ENCODE measurements at regions not wholly inside any gene's neighbourhood (a gene's known extent, or its start where the extent isn't known, plus 50 kb on each side); places are given as distances from the start of the nearest gene placed in this dataset.

DNA sequence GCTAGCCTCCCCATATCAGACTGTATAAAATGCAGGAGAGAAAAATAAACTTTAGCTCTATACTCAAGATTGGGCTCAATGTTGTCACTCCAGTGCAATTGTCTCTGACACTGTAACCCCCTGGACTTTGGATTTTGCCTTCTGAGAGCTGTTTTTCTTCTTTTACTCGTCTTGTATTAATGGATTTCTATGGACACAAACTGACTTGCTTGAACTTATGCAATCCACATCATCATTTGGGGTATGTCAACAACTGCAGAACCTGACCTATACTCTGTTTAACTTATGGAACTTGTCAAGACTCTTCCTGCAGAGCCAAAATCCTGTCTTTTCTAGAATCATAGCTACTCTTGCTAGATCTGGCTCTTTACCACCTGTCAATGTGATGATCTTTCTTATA lies 257.8 kb upstream of the DCC start:
- Histone ChIP-seq H3K27ac (no peak overlapping the region), H3K9ac (no peak overlapping the region), H3K9me3 (ENCODE audit: low read depth) (no peaks in the 10 kb centered on the region), H3K79me2 (ENCODE audit: low read depth) (no peaks in the 10 kb centered on the region), H4K20me1 (ENCODE audit: low read depth) (no peaks in the 10 kb centered on the region), H3K4me3 (no peak overlapping the region), H3K36me3 (no peaks in the 10 kb centered on the region), H3K27me3 (no peaks in the 10 kb centered on the region), H3K4me2 (no peak overlapping the region), H3K4me1 (no peaks in the 10 kb centered on the region), H2AFZ (replicated peaks) (no peak overlapping the region), H3F3A (ENCODE audit: low read depth) (no peaks in the 10 kb centered on the region)
- no peak overlapping the region for H3K27ac Mint-ChIP-seq
- H3K27me3 Mint-ChIP-seq (ENCODE audit: insufficient read depth, low read depth) = peaks cover 2% of the 10 kb centered on the region
- no peaks in the 10 kb centered on the region for H3K9me3 Mint-ChIP-seq
- TF ChIP-seq, protein P1, sequence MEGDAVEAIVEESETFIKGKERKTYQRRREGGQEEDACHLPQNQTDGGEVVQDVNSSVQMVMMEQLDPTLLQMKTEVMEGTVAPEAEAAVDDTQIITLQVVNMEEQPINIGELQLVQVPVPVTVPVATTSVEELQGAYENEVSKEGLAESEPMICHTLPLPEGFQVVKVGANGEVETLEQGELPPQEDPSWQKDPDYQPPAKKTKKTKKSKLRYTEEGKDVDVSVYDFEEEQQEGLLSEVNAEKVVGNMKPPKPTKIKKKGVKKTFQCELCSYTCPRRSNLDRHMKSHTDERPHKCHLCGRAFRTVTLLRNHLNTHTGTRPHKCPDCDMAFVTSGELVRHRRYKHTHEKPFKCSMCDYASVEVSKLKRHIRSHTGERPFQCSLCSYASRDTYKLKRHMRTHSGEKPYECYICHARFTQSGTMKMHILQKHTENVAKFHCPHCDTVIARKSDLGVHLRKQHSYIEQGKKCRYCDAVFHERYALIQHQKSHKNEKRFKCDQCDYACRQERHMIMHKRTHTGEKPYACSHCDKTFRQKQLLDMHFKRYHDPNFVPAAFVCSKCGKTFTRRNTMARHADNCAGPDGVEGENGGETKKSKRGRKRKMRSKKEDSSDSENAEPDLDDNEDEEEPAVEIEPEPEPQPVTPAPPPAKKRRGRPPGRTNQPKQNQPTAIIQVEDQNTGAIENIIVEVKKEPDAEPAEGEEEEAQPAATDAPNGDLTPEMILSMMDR (IDR thresholded peaks at IDR 0.05) = no peak
- TF ChIP-seq EZH2 (IDR thresholded peaks at IDR 0.05) (no peak), EZH2phosphoT487 (IDR thresholded peaks at IDR 0.05) (no peak)
- DNase-seq (ENCODE audit: low spot score) = no peak
- H3K4me1 Mint-ChIP-seq = no peaks in the 10 kb centered on the region
- no peak overlapping the region for H3K4me3 Mint-ChIP-seq
- no peaks in the 10 kb centered on the region for H3K36me3 Mint-ChIP-seq

DNA sequence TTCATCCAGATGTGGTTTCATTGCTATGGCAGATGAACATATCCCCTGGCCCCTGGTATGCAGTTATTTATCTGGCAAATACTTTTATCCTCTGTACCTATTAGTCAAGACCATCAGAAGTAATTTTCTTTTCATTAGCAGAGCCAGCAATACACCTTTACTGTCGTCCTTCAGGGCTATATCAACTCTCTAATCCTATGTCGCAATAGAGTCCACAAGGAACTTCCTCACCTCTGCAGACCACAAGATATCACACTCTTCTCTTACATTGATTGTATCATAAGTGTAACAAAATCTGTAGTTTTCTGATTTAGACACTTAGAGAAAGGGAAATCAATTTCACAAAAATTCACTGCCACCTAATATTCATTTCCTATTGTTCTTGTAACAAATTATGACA lies 252.9 kb upstream of the DCC start:
- Histone ChIP-seq H4K20me1 (ENCODE audit: low read depth) (no peaks in the 10 kb centered on the region), H3K9ac (no peak overlapping the region), H3K9me3 (ENCODE audit: low read depth) (no peaks in the 10 kb centered on the region), H3K4me2 (no peak overlapping the region), H3F3A (ENCODE audit: low read depth) (no peaks in the 10 kb centered on the region), H3K36me3 (no peaks in the 10 kb centered on the region), H3K27me3 (no peaks in the 10 kb centered on the region), H3K27ac (no peak overlapping the region), H2AFZ (replicated peaks) (no peak overlapping the region), H3K4me3 (no peak overlapping the region), H3K4me1 (no peaks in the 10 kb centered on the region), H3K79me2 (ENCODE audit: low read depth) (no peaks in the 10 kb centered on the region)
- H3K4me3 Mint-ChIP-seq = no peak overlapping the region
- no peak for TF ChIP-seq EZH2 (IDR thresholded peaks at IDR 0.05)
- TF ChIP-seq, protein P1 (IDR thresholded peaks at IDR 0.05) = no peak
- TF ChIP-seq EZH2phosphoT487 (IDR thresholded peaks at IDR 0.05) = no peak
- DNase-seq (ENCODE audit: low spot score) = no peak
- no peaks in the 10 kb centered on the region for H3K4me1 Mint-ChIP-seq
- H3K27me3 Mint-ChIP-seq (ENCODE audit: insufficient read depth, low read depth) = no peaks in the 10 kb centered on the region
- no peaks in the 10 kb centered on the region for H3K9me3 Mint-ChIP-seq
- no peaks in the 10 kb centered on the region for H3K36me3 Mint-ChIP-seq
- H3K27ac Mint-ChIP-seq = no peak overlapping the region

DNA sequence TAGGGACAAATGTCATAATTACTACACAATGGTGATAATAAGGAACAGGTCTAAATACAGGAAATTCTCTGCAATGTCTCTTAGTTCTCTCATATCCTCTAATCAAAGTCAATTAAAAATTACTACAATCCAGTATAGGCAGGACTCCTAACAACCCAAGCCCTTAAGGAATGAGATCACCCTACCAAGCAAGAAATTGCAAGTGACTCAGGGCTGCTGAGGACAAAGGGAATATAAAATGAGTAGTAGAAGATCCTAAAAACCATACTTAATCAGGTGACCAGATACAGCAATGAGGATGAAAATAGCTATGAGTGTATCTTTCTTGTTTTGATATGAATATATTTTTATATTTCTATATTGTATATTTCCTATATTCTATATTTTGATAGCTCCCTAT lies 250.0 kb upstream of the DCC start:
- H3K27me3 ChIP-seq = no peaks in the 10 kb centered on the region
- no peaks in the 10 kb centered on the region for H3K4me1 Mint-ChIP-seq
- H3K9me3 ChIP-seq (ENCODE audit: low read depth) = no peaks in the 10 kb centered on the region
- no peak overlapping the region for H3K27ac Mint-ChIP-seq
- H3K36me3 Mint-ChIP-seq = no peaks in the 10 kb centered on the region
- H3K4me3 Mint-ChIP-seq = no peak overlapping the region
- H3F3A ChIP-seq (ENCODE audit: low read depth) = no peaks in the 10 kb centered on the region
- H3K4me2 ChIP-seq = no peak overlapping the region
- H3K27me3 Mint-ChIP-seq (ENCODE audit: insufficient read depth, low read depth) = no peaks in the 10 kb centered on the region
- no peak overlapping the region for H3K4me3 ChIP-seq
- no peak for DNase-seq (ENCODE audit: low spot score)
- H3K4me1 ChIP-seq = no peaks in the 10 kb centered on the region
- no peaks in the 10 kb centered on the region for H3K79me2 ChIP-seq (ENCODE audit: low read depth)
- H2AFZ ChIP-seq (replicated peaks) = no peak overlapping the region
- no peaks in the 10 kb centered on the region for H3K9me3 Mint-ChIP-seq
- TF ChIP-seq, protein P1 (IDR thresholded peaks at IDR 0.05) = no peak
- no peak for TF ChIP-seq EZH2phosphoT487 (IDR thresholded peaks at IDR 0.05)
- no peak for TF ChIP-seq EZH2 (IDR thresholded peaks at IDR 0.05)
- H3K27ac ChIP-seq = no peak overlapping the region
- no peaks in the 10 kb centered on the region for H4K20me1 ChIP-seq (ENCODE audit: low read depth)
- H3K9ac ChIP-seq = no peak overlapping the region
- H3K36me3 ChIP-seq = no peaks in the 10 kb centered on the region

DNA sequence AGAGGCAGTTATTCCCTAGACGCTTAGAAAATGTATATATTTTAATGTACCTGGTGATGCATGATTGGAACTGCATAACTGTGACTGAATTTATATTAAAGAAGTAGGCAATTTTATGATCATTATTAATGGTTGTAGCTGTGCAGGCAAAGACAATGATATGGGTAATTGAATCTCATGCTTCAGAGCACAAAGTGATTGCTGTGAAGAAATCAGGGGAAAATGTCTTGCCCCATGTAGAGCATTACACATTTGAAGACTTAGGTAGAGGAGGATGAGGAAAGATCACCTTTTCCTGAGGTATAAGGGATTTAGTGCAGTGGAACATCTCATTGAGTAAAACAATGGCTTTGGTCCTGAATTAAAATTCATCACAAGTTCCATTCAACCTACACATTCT lies 246.8 kb upstream of the DCC start:
- no peaks in the 10 kb centered on the region for H3K36me3 Mint-ChIP-seq
- no peak overlapping the region for H3K27ac ChIP-seq

More for the DNA sequence above, 246.8 kb upstream of the DCC start:
- Mint-ChIP-seq H3K4me1 (no peaks in the 10 kb centered on the region), H3K4me3 (no peak overlapping the region), H3K27me3 (ENCODE audit: insufficient read depth, low read depth) (no peaks in the 10 kb centered on the region), H3K9me3 (peaks cover 3% of the 10 kb centered on the region), H3K27ac (no peak overlapping the region)
- Histone ChIP-seq H3F3A (ENCODE audit: low read depth) (no peaks in the 10 kb centered on the region), H3K9me3 (ENCODE audit: low read depth) (no peaks in the 10 kb centered on the region), H3K9ac (no peak overlapping the region), H3K36me3 (no peaks in the 10 kb centered on the region), H3K4me2 (no peak overlapping the region), H3K27me3 (no peaks in the 10 kb centered on the region), H3K79me2 (ENCODE audit: low read depth) (no peaks in the 10 kb centered on the region), H2AFZ (replicated peaks) (no peak overlapping the region), H3K4me1 (no peaks in the 10 kb centered on the region), H3K4me3 (no peak overlapping the region), H4K20me1 (ENCODE audit: low read depth) (no peaks in the 10 kb centered on the region)
- DNase-seq (ENCODE audit: low spot score) = no peak
- no peak for TF ChIP-seq EZH2phosphoT487 (IDR thresholded peaks at IDR 0.05)
- no peak for TF ChIP-seq EZH2 (IDR thresholded peaks at IDR 0.05)
- TF ChIP-seq, protein P1 (IDR thresholded peaks at IDR 0.05) = no peak

All from neural progenitor cell (in vitro differentiated cells).